Liver (tissue), 8 donors: ENCODE measurements at regions not wholly inside any gene's neighbourhood (a gene's known extent, or its start where the extent isn't known, plus 50 kb on each side); places are given as distances from the start of the nearest gene placed in this dataset.

Experiments used
- DNase-seq: peaks from one replicate; pipeline ENCODE4 v3.0.0-alpha.2; 2017; ENCODE audit warnings: low spot score
- H3K27ac ChIP-seq, 2 donors: one replicate each; pipeline ENCODE4 v1.7.0; 2013; ENCODE audit warnings: inconsistent platforms in 2 of 2, low read length in 2 of 2, control low read depth in 1 of 2, low read depth in 1 of 2, mild to moderate bottlenecking in 1 of 2
- H3K27me3 ChIP-seq, 4 donors: one replicate each; pipeline versions ENCODE4 v1.6.1 to v1.7.0; 2013; ENCODE audit warnings: low read length in 3 of 4, inconsistent platforms in 1 of 4, mild to moderate bottlenecking in 1 of 4, moderate library complexity in 1 of 4; ENCODE audit not compliant: control insufficient read depth in 4 of 4, insufficient read depth in 4 of 4
- H3K36me3 ChIP-seq, 4 donors: one replicate each; pipeline versions ENCODE4 v1.6.1 to v1.7.0; 2013; ENCODE audit warnings: low read length in 3 of 4, mild to moderate bottlenecking in 3 of 4, low read depth in 1 of 4, moderate library complexity in 1 of 4; ENCODE audit not compliant: control insufficient read depth in 4 of 4, insufficient read depth in 3 of 4
- H3K4me1 ChIP-seq, 4 donors: one replicate each; pipeline versions ENCODE4 v1.6.1 to v1.7.0; 2013; ENCODE audit warnings: low read length in 3 of 4, mild to moderate bottlenecking in 3 of 4, moderate library complexity in 1 of 4; ENCODE audit not compliant: control insufficient read depth in 4 of 4, insufficient read depth in 4 of 4
- H3K4me3 ChIP-seq, 3 donors: one replicate each; pipeline versions ENCODE4 v1.6.1 to v1.7.0; 2013; ENCODE audit warnings: low read length in 3 of 3, control low read depth in 1 of 3, low read depth in 1 of 3, mild to moderate bottlenecking in 1 of 3
- H3K9ac ChIP-seq, 2 donors: one replicate each; pipeline ENCODE4 v1.7.0; 2013; ENCODE audit warnings: low read length in 2 of 2, mild to moderate bottlenecking in 2 of 2, moderate library complexity in 2 of 2, control low read depth in 1 of 2, low read depth in 1 of 2
- H3K9me3 ChIP-seq, 4 donors: one replicate each; pipeline versions ENCODE4 v1.6.1 to v1.7.0; 2013; ENCODE audit warnings: low read length in 3 of 4; ENCODE audit not compliant: control insufficient read depth in 4 of 4
- FOXA1 ChIP-seq: IDR thresholded peaks from 2 replicates; pipeline ENCODE4 v1.6.1; 2016; ENCODE audit warnings: antibody characterized with exemption
- FOXA2 ChIP-seq: IDR thresholded peaks from 2 replicates; pipeline ENCODE4 v1.6.1; 2016; ENCODE audit warnings: antibody characterized with exemption
- HNF4A ChIP-seq, 2 donors: conservative IDR thresholded peaks; 2 replicates each; pipeline ENCODE4 v1.6.1; 2016; ENCODE audit warnings: antibody characterized with exemption in 2 of 2, mild to moderate bottlenecking in 2 of 2
- HNF4G ChIP-seq: IDR thresholded peaks from 2 replicates; pipeline ENCODE4 v1.6.1; 2016; ENCODE audit warnings: antibody characterized with exemption
- NR2F2 ChIP-seq: IDR thresholded peaks from 2 replicates; pipeline ENCODE4 v1.6.1; 2016; ENCODE audit warnings: antibody characterized with exemption
- RAD21 ChIP-seq, 2 donors: IDR thresholded peaks; 2 replicates each; pipeline ENCODE4 v1.6.1; 2016; ENCODE audit warnings: antibody characterized with exemption in 2 of 2, mild to moderate bottlenecking in 2 of 2
- RXRA ChIP-seq, 2 donors: IDR thresholded peaks; 2 replicates each; pipeline ENCODE4 v1.6.1; 2017 to 2018; ENCODE audit warnings: antibody characterized with exemption in 2 of 2, mild to moderate bottlenecking in 1 of 2
- SP1 ChIP-seq: IDR thresholded peaks from 2 replicates; pipeline ENCODE4 v1.6.1; 2018; ENCODE audit warnings: antibody characterized with exemption, mild to moderate bottlenecking
- TAF1 ChIP-seq: conservative IDR thresholded peaks from 2 replicates; pipeline ENCODE4 v1.6.1; 2016; ENCODE audit warnings: antibody characterized with exemption, mild to moderate bottlenecking
- YY1 ChIP-seq: IDR thresholded peaks from 2 replicates; pipeline ENCODE4 v1.6.1; 2016; ENCODE audit warnings: antibody characterized with exemption, mild to moderate bottlenecking
- WGBS: extraction: QIAGEN DNeasy Blood & Tissue Kit; methylation state at CpG from one replicate; pipeline ENCODE4 v1.1.7; 2013; 5-methylcytosine and 5-hydroxymethylcytosine counted together
- TF ChIP-seq, protein P1 (sequence below): fragments of 150-350 bp; IDR thresholded peaks from 2 replicates; pipeline ENCODE4 v1.5.1; 2017; ENCODE audit warnings: improper control_type of control experiment, low read depth, low read length; ENCODE audit not compliant: missing input control
- TF ChIP-seq, protein P2 (sequence below): IDR thresholded peaks from 2 replicates; pipeline ENCODE4 v1.6.1; 2016; ENCODE audit warnings: antibody characterized with exemption
- TF ChIP-seq, protein P3 (sequence below): IDR thresholded peaks from 2 replicates; pipeline ENCODE4 v1.6.1; 2016; ENCODE audit warnings: antibody characterized with exemption
- donor health status: healthy.
- donor health status: healthy.
- donor health status: healthy.
- donor health status: healthy.
- donor health status: healthy.

DNA sequence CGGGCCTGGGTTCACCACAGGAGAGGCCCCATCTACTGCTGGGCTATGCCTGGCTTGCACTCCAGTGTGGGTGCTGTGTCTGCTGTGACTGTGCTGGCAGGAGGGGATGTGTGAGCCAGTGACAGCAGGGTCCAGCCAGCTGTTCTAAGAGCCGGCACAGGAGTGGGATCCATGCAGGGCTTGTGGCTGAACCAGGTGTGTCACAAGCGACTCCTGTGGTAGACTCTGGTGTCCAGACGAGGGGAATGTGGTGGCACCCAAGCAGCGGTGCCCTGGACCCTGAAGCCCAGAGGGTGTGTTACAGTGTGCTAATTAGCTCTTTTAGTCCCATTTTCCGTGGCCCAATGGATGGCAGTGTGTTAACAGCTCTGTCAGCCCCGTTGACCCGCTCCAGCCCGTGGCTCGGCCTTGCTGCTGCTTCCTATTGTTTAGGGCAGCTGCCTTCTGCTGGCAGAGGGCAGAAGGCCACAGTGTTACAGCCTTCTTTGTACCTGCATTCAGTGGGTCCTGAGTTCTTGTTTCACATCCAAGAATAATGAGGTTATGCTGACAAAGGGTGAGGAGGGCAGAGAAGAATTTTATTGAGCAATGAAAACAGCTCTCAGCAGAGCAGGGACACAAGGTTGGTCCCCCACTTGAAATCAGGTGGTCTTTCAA lies 78.5 kb upstream of the RNU6-1 start:
- no peaks in the 10 kb centered on the region for H3K9me3 ChIP-seq
- no peak overlapping the region for H3K9ac ChIP-seq
- no peak for DNase-seq
- no peaks in the 10 kb centered on the region for H3K27me3 ChIP-seq
- WGBS = 75% methylated on average over 10 of the region's 10 CpGs
- H3K4me3 ChIP-seq = no peak overlapping the region
- H3K4me1 ChIP-seq = peaks cover 7 to 48% (median 44%) of the 10 kb centered on the region in 4 donors
- TF ChIP-seq RAD21 (IDR thresholded peaks at IDR 0.05) = peak in 1 of 2 donors; percentile 57
- peak; percentile 53 to 80 for TF ChIP-seq HNF4A (conservative IDR thresholded peaks at IDR 0.05)
- TF ChIP-seq FOXA2 = no peak
- peak; percentile 45 to 55 for TF ChIP-seq RXRA (IDR thresholded peaks at IDR 0.05)
- TF ChIP-seq SP1 = peak; percentile 56
- peak; percentile 25 for TF ChIP-seq HNF4G
- no peak overlapping the region for H3K27ac ChIP-seq
- H3K36me3 ChIP-seq = no peaks in the 10 kb centered on the region

DNA sequence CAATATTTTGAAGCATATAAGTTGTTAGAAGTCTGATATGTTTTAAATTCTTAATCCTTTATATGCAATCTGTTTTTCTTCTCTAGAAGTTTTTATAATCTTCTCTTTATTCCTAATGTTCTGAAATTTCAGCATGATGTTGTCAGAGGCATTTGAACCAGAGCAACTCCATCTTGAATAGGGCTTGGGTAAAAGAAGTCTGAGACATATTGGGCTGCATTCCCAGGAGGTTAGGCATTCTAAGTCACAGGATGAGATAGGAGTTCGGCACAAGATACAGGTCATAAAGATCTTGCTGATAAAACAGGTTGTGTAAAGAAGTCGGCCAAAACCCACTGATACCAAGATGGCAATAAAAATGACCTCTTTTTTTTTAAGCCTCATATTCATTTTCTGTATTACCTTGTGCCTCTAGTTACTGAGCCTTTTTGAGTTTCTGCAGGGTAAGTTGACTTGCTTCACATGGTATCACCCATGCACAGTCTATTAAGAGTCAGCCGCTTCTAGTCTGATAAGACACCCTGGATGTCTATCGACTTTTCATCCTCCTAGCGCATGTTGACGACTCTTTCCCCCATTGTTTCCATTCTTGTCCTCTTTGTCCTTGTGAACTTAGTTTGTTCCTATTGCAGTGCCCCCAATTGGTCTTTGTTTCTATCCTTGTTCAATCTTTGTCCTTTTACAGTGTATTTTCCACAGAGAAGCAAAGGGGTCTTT lies 80.8 kb upstream of the RNU6-1 start:
- WGBS = 93% methylated on average over 6 of the region's 6 CpGs
- DNase-seq = no peak
- Histone ChIP-seq H3K27me3 (no peaks in the 10 kb centered on the region), H3K9ac (no peak overlapping the region), H3K4me3 (no peak overlapping the region), H3K9me3 (no peaks in the 10 kb centered on the region), H3K36me3 (no peaks in the 10 kb centered on the region), H3K4me1 (peaks cover 8 to 36% (median 30%) of the 10 kb centered on the region in 4 donors), H3K27ac (no peak overlapping the region)
- TF ChIP-seq FOXA2 = no peak
- TF ChIP-seq YY1 = no peak
- TF ChIP-seq, protein P1, sequence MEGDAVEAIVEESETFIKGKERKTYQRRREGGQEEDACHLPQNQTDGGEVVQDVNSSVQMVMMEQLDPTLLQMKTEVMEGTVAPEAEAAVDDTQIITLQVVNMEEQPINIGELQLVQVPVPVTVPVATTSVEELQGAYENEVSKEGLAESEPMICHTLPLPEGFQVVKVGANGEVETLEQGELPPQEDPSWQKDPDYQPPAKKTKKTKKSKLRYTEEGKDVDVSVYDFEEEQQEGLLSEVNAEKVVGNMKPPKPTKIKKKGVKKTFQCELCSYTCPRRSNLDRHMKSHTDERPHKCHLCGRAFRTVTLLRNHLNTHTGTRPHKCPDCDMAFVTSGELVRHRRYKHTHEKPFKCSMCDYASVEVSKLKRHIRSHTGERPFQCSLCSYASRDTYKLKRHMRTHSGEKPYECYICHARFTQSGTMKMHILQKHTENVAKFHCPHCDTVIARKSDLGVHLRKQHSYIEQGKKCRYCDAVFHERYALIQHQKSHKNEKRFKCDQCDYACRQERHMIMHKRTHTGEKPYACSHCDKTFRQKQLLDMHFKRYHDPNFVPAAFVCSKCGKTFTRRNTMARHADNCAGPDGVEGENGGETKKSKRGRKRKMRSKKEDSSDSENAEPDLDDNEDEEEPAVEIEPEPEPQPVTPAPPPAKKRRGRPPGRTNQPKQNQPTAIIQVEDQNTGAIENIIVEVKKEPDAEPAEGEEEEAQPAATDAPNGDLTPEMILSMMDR = no peak
- no peak for TF ChIP-seq NR2F2
- TF ChIP-seq TAF1 = no peak
- TF ChIP-seq, protein P2, sequence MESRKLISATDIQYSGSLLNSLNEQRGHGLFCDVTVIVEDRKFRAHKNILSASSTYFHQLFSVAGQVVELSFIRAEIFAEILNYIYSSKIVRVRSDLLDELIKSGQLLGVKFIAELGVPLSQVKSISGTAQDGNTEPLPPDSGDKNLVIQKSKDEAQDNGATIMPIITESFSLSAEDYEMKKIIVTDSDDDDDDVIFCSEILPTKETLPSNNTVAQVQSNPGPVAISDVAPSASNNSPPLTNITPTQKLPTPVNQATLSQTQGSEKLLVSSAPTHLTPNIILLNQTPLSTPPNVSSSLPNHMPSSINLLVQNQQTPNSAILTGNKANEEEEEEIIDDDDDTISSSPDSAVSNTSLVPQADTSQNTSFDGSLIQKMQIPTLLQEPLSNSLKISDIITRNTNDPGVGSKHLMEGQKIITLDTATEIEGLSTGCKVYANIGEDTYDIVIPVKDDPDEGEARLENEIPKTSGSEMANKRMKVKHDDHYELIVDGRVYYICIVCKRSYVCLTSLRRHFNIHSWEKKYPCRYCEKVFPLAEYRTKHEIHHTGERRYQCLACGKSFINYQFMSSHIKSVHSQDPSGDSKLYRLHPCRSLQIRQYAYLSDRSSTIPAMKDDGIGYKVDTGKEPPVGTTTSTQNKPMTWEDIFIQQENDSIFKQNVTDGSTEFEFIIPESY = no peak
- no peak for TF ChIP-seq HNF4G
- no peak for TF ChIP-seq RXRA (IDR thresholded peaks at IDR 0.05)
- TF ChIP-seq FOXA1 = no peak
- TF ChIP-seq, protein P3, sequence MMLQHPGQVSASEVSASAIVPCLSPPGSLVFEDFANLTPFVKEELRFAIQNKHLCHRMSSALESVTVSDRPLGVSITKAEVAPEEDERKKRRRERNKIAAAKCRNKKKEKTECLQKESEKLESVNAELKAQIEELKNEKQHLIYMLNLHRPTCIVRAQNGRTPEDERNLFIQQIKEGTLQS = no peak
- TF ChIP-seq SP1 = no peak
- TF ChIP-seq RAD21 (IDR thresholded peaks at IDR 0.05) = no peak
